ENCODE measurements at regions not wholly inside any gene's neighbourhood (a gene's known extent, or its start where the extent isn't known, plus 50 kb on each side); places are given as distances from the start of the nearest gene placed in this dataset.

- no peak for TF ChIP-seq EZH2 (IDR thresholded peaks at IDR 0.05; ENCODE audit: insufficient read depth, poor library complexity, severe bottlenecking)
- TF ChIP-seq EZH2phosphoT487 (IDR thresholded peaks at IDR 0.05; ENCODE audit: insufficient read depth, low read depth) = no peak
These were observed 825.9 kb downstream of the PLA2G4A start for GRCh38 chr1:187654635-187655034.
